GM12874 (cell line): ENCODE measurements at regions not wholly inside any gene's neighbourhood (a gene's known extent, or its start where the extent isn't known, plus 50 kb on each side); places are given as distances from the start of the nearest gene placed in this dataset.

ENCODE experiments used
- CTCF ChIP-seq: IDR thresholded peaks from 2 replicates; pipeline ENCODE4 v1.5.1; 2011; ENCODE audit warnings: low read depth, mild to moderate bottlenecking, control low read depth, low read length, moderate library complexity; ENCODE audit not compliant: insufficient read depth

- TF ChIP-seq CTCF: no peak
These were observed 897.9 kb downstream of the BCL11B start for GRCh38 chr14:98374136-98374535.

- TF ChIP-seq CTCF: no peak
These were observed 896.4 kb downstream of the BCL11B start for GRCh38 chr14:98375566-98375965.

- no peak for TF ChIP-seq CTCF
These were observed 892.2 kb downstream of the BCL11B start for GRCh38 chr14:98379830-98380229.

GRCh38 chr14:98382662-98383061, 889.3 kb downstream of the BCL11B start:
- no peak for TF ChIP-seq CTCF

DNA sequence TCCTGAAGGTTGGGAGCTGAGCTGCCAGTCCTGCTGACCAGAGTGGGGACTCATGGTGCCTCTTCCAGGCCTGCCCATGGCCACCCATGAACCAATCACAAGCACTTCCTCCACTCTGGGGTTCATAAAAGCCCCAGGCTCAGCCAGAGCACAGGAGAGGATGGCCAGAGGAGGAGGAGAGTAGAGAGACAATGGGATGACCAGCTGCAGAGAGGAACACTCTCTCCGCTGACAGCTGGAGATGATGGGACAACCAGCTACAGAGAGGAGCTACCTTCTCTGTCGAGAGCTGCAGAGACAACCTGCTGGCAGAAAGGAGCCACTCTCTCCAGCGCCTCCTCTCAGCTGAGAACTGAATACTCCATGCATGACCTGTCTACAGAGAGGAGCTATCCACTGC, 886.1 kb downstream of the BCL11B start:
- TF ChIP-seq CTCF: no peak

GRCh38 chr14:98391061-98391460, 880.9 kb downstream of the BCL11B start:
- no peak for TF ChIP-seq CTCF

- no peak for TF ChIP-seq CTCF
These were observed 878.5 kb downstream of the BCL11B start for GRCh38 chr14:98393527-98393926.

DNA sequence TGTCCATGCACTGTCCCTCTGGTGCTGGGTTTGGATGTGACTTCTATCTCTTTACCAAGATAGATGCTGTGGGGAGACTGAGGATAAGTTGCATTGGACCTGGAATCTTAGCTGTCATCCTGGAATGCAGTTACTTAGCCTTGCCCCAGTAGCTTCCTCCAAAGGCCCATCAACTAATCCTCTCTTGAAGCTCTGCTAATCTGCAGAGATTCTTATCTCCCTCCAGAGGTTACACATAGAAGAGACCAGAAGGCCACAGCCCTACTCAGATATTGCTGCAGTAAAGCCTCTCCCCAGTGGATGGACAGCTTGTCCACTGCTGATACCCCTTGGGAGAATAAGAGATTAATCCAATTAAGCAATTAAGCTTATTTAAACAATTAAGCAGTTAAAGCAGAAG, 867.2 kb downstream of the BCL11B start:
- TF ChIP-seq CTCF: no peak
